H9 (cell line): ENCODE measurements at regions not wholly inside any gene's neighbourhood (a gene's known extent, or its start where the extent isn't known, plus 50 kb on each side); places are given as distances from the start of the nearest gene placed in this dataset.

Experiments used
- DNase-seq: peaks from one replicate; pipeline ENCODE4 v3.0.0-alpha.2; 2017
- H2AFZ ChIP-seq: one replicate; pipeline ENCODE4 v1.6.1; 2013; ENCODE audit warnings: mild to moderate bottlenecking, low read length, control low read depth, moderate library complexity
- H2AK5ac ChIP-seq: 2 replicates; pipeline ENCODE4 v1.6.1; 2013; ENCODE audit warnings: low read length, control low read depth, mixed read lengths; ENCODE audit not compliant: insufficient read length
- H2BK120ac ChIP-seq: one replicate; pipeline ENCODE4 v1.6.1; 2013; ENCODE audit warnings: low read depth, mild to moderate bottlenecking, low read length, control low read depth, inconsistent platforms; ENCODE audit not compliant: poor library complexity, severe bottlenecking
- H2BK12ac ChIP-seq: 2 replicates; pipeline ENCODE4 v1.6.1; 2013; ENCODE audit warnings: low read length, control low read depth, mixed read lengths, low read depth; ENCODE audit not compliant: insufficient read length
- H2BK15ac ChIP-seq: 2 replicates; pipeline ENCODE4 v1.6.1; 2013; ENCODE audit warnings: low read depth, low read length, control low read depth
- H2BK20ac ChIP-seq: one replicate; pipeline ENCODE4 v1.6.1; 2013; ENCODE audit warnings: low read depth, mild to moderate bottlenecking, low read length, control low read depth, inconsistent platforms; ENCODE audit not compliant: poor library complexity, severe bottlenecking
- H2BK5ac ChIP-seq: 2 replicates; pipeline ENCODE4 v1.6.1; 2013; ENCODE audit warnings: low read length, control low read depth, mixed read lengths; ENCODE audit not compliant: insufficient read length
- H3K14ac ChIP-seq: 2 replicates; pipeline ENCODE4 v1.6.1; 2013; ENCODE audit warnings: low read length, control low read depth; ENCODE audit not compliant: insufficient read depth
- H3K18ac ChIP-seq: 2 replicates; pipeline ENCODE4 v1.6.1; 2013; ENCODE audit warnings: low read depth, mild to moderate bottlenecking, mixed read lengths, low read length, control low read depth; ENCODE audit not compliant: insufficient read length
- H3K23ac ChIP-seq: 2 replicates; pipeline ENCODE4 v1.6.1; 2013; ENCODE audit warnings: low read length, control low read depth, mixed read lengths, low read depth; ENCODE audit not compliant: insufficient read length
- H3K23me2 ChIP-seq: 2 replicates; pipeline ENCODE4 v1.6.1; 2013; ENCODE audit warnings: low read depth, mild to moderate bottlenecking, mixed read lengths, low read length, control low read depth; ENCODE audit not compliant: insufficient read length, poor library complexity, severe bottlenecking
- H3K27ac ChIP-seq: 2 replicates; pipeline ENCODE4 v1.5.1; 2013; ENCODE audit warnings: low read length, control low read depth, mixed read lengths, low read depth; ENCODE audit not compliant: insufficient read length
- H3K27me3 ChIP-seq: 2 replicates; pipeline ENCODE4 v1.6.1; 2013; ENCODE audit warnings: low read length, control low read depth, inconsistent platforms; ENCODE audit not compliant: insufficient read depth
- H3K4ac ChIP-seq: 2 replicates; pipeline ENCODE4 v1.6.1; 2013; ENCODE audit warnings: low read depth, mild to moderate bottlenecking, control low read depth, inconsistent platforms, low read length, moderate library complexity
- H3K4me1 ChIP-seq: 2 replicates; pipeline ENCODE4 v1.6.1; 2013; ENCODE audit warnings: low read length, control low read depth, inconsistent platforms; ENCODE audit not compliant: insufficient read depth
- H3K4me2 ChIP-seq: 2 replicates; pipeline ENCODE4 v1.6.1; 2013; ENCODE audit warnings: low read length, control low read depth, mixed read lengths; ENCODE audit not compliant: insufficient read length, insufficient read depth
- H3K56ac ChIP-seq: 2 replicates; pipeline ENCODE4 v1.6.1; 2013; ENCODE audit warnings: low read depth, mild to moderate bottlenecking, mixed read lengths, low read length, control low read depth; ENCODE audit not compliant: insufficient read length
- H3K79me1 ChIP-seq: 2 replicates; pipeline ENCODE4 v1.6.1; 2013; ENCODE audit warnings: low read depth, mild to moderate bottlenecking, moderate library complexity, low read length, control low read depth, inconsistent platforms; ENCODE audit not compliant: insufficient read depth, poor library complexity, severe bottlenecking
- H3K79me2 ChIP-seq: 2 replicates; pipeline ENCODE4 v1.6.1; 2013; ENCODE audit warnings: low read length, control low read depth, inconsistent platforms; ENCODE audit not compliant: insufficient read depth
- H3K9ac ChIP-seq: 2 replicates; pipeline ENCODE4 v1.6.1; 2013; ENCODE audit warnings: low read length, control low read depth, mixed read lengths; ENCODE audit not compliant: insufficient read length; ENCODE audit errors: extremely low read depth
- H3K9me3 ChIP-seq: one replicate; pipeline ENCODE4 v1.6.1; 2013; ENCODE audit warnings: low read depth, low read length, inconsistent platforms; ENCODE audit not compliant: control insufficient read depth
- H3T11ph ChIP-seq: one replicate; pipeline ENCODE4 v1.6.1; 2013; ENCODE audit warnings: mild to moderate bottlenecking, low read length, control low read depth, inconsistent platforms
- H4K20me1 ChIP-seq: one replicate; pipeline ENCODE4 v1.6.1; 2013; ENCODE audit not compliant: control insufficient read depth, insufficient read length, insufficient read depth
- H4K5ac ChIP-seq: 2 replicates; pipeline ENCODE4 v1.6.1; 2013; ENCODE audit warnings: low read depth, mild to moderate bottlenecking, mixed read lengths, low read length, control low read depth; ENCODE audit not compliant: insufficient read length
- H4K8ac ChIP-seq: replicated peaks from 2 replicates; pipeline ENCODE4 v1.6.1; 2013; ENCODE audit warnings: low read length, control low read depth, mixed read lengths, low read depth; ENCODE audit not compliant: insufficient read length
- H4K91ac ChIP-seq: 2 replicates; pipeline ENCODE4 v1.6.1; 2013; ENCODE audit warnings: low read depth, mild to moderate bottlenecking, moderate library complexity, mixed read lengths, low read length, control low read depth; ENCODE audit not compliant: insufficient read length
- H3K27ac Mint-ChIP-seq, 3 experiments: 2 replicates in 2 of 3; 3 replicates in 1 of 3; pipeline ENCODE4 v1.8.0; 2020 to 2021; ENCODE audit warnings: mixed read lengths in 3 of 3, mild to moderate bottlenecking in 1 of 3, moderate library complexity in 1 of 3
- H3K27me3 Mint-ChIP-seq: 2 replicates; pipeline ENCODE4 v1.8.0; 2021; ENCODE audit warnings: low read depth, mild to moderate bottlenecking, moderate library complexity, mixed read lengths
- H3K36me3 Mint-ChIP-seq, 3 experiments: 2 replicates in 2 of 3; 3 replicates in 1 of 3; pipeline ENCODE4 v1.8.0; 2020 to 2021; ENCODE audit warnings: low read depth in 3 of 3, mixed read lengths in 3 of 3; ENCODE audit not compliant: insufficient read depth in 1 of 3
- H3K4me1 Mint-ChIP-seq, 2 experiments: 2 replicates each; pipeline ENCODE4 v1.8.0; 2020; ENCODE audit warnings: mixed read lengths in 2 of 2
- H3K4me3 Mint-ChIP-seq, 2 experiments: 2 replicates in 1 of 2; 3 replicates in 1 of 2; pipeline ENCODE4 v1.8.0; 2020 to 2021; ENCODE audit warnings: mild to moderate bottlenecking in 2 of 2, mixed read lengths in 2 of 2, moderate library complexity in 1 of 2
- H3K9me3 Mint-ChIP-seq, 2 experiments: 2 replicates in 1 of 2; 3 replicates in 1 of 2; pipeline ENCODE4 v1.8.0; 2020; ENCODE audit warnings: mild to moderate bottlenecking in 2 of 2, mixed read lengths in 2 of 2, moderate library complexity in 1 of 2
- WGBS: extraction: QIAGEN DNeasy Blood & Tissue Kit; methylation state at CpG from one replicate; pipeline ENCODE4 v1.1.7; 2013; ENCODE audit warnings: missing lambda C conversion rate, low lambda C conversion rate, mixed read lengths; ENCODE audit not compliant: insufficient read length; ENCODE audit errors: extremely low coverage; 5-methylcytosine and 5-hydroxymethylcytosine counted together
- TF ChIP-seq, protein P1 (sequence below): fragments of 200-600 bp; sonication (generic); conservative IDR thresholded peaks from 3 replicates; pipeline ENCODE4 v1.8.0; 2021; ENCODE audit warnings: antibody characterized with exemption, mild to moderate bottlenecking

DNA sequence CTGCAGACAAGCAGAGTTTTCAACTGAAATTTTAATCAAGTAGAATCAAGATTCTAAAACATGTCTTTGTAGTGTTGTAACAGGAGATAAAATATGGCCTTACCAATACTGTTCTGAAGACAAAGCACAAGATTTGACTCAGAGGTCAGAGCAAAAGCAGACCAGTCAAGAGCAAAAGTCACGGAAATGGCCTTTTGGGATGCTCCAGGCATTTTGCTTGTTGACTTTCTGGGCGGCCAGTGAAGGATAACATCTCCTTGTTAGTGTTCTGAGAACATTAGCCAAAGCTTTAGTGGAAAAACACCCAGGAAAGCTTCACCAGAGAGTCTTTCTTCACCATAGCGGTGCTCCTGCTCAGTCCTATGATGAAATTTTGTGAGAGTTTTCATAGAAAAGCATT, 590.6 kb downstream of the ARL4A start:
- H3K4me1 ChIP-seq: no peaks in the 10 kb centered on the region
- H3K9me3 Mint-ChIP-seq: peaks cover 15 to 23% of the 10 kb centered on the region in 2 experiments
- H3K79me1 ChIP-seq: no peaks in the 10 kb centered on the region
- DNase-seq: no peak
- H3K14ac ChIP-seq: no peak overlapping the region
- no peak overlapping the region for H2BK12ac ChIP-seq
- H3K27me3 ChIP-seq: no peaks in the 10 kb centered on the region
- no peak overlapping the region for H3K27ac ChIP-seq
- H3K9ac ChIP-seq: no peak overlapping the region
- H4K91ac ChIP-seq: no peak overlapping the region
- no peak overlapping the region for H3K18ac ChIP-seq
- H2BK20ac ChIP-seq: no peak overlapping the region
- no peak overlapping the region for H4K5ac ChIP-seq
- H3K4me2 ChIP-seq: no peak overlapping the region
- no peak overlapping the region for H3K23ac ChIP-seq
- no peak overlapping the region for H2AK5ac ChIP-seq
- no CpG with 5 or more reads among the region's 3 CpGs for WGBS
- H2BK120ac ChIP-seq: no peak overlapping the region
- no peak overlapping the region for H2BK15ac ChIP-seq
- peaks cover 8 to 23% (median 11%) of the 10 kb centered on the region in 3 experiments for H3K36me3 Mint-ChIP-seq
- no peaks in the 10 kb centered on the region for H3K4me1 Mint-ChIP-seq
- H3K4me3 Mint-ChIP-seq: no peak overlapping the region
- no peak overlapping the region for H3K4ac ChIP-seq
- no peak overlapping the region for H4K8ac ChIP-seq
- no peaks in the 10 kb centered on the region for H3K9me3 ChIP-seq
- TF ChIP-seq, protein P1, sequence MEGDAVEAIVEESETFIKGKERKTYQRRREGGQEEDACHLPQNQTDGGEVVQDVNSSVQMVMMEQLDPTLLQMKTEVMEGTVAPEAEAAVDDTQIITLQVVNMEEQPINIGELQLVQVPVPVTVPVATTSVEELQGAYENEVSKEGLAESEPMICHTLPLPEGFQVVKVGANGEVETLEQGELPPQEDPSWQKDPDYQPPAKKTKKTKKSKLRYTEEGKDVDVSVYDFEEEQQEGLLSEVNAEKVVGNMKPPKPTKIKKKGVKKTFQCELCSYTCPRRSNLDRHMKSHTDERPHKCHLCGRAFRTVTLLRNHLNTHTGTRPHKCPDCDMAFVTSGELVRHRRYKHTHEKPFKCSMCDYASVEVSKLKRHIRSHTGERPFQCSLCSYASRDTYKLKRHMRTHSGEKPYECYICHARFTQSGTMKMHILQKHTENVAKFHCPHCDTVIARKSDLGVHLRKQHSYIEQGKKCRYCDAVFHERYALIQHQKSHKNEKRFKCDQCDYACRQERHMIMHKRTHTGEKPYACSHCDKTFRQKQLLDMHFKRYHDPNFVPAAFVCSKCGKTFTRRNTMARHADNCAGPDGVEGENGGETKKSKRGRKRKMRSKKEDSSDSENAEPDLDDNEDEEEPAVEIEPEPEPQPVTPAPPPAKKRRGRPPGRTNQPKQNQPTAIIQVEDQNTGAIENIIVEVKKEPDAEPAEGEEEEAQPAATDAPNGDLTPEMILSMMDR: no peak
- no peak overlapping the region for H3K56ac ChIP-seq
- peaks cover under 1% of the 10 kb centered on the region; the same call in 1 of the 2 replicates for H3K27me3 Mint-ChIP-seq
- H2AFZ ChIP-seq: no peak overlapping the region
- H2BK5ac ChIP-seq: no peak overlapping the region
- no peak overlapping the region for H3T11ph ChIP-seq
- H3K79me2 ChIP-seq: no peaks in the 10 kb centered on the region
- no peaks in the 10 kb centered on the region for H4K20me1 ChIP-seq
- no peaks in the 10 kb centered on the region for H3K23me2 ChIP-seq
- no peak overlapping the region for H3K27ac Mint-ChIP-seq
